ENCODE measurements at regions not wholly inside any gene's neighbourhood (a gene's known extent, or its start where the extent isn't known, plus 50 kb on each side); places are given as distances from the start of the nearest gene placed in this dataset.

- TF ChIP-seq IKZF3 (tag by site-specific recombination; IDR thresholded peaks at IDR 0.05) (0 out of 2 replicates have a peak, but pooled peaks have one; percentile 28), ZNF473 (tag by site-specific recombination; IDR thresholded peaks at IDR 0.05) (no peak), ZNF280D (tag by site-specific recombination; IDR thresholded peaks at IDR 0.05) (no peak), ZNF404 (tag by site-specific recombination; IDR thresholded peaks at IDR 0.05) (no peak), MEIS1 (CRISPR knock-in tag; IDR thresholded peaks at IDR 0.05; ENCODE audit: borderline replicate concordance) (no peak), ZXDB (tag by site-specific recombination; IDR thresholded peaks at IDR 0.05) (peak; percentile 44; the same call in 1 of the 2 replicates), ZNF423 (tag by site-specific recombination; IDR thresholded peaks at IDR 0.05) (no peak), KLF8 (tag by site-specific recombination; IDR thresholded peaks at IDR 0.05) (peak; percentile 54; the same call in 1 of the 2 replicates), OSR2 (tag by site-specific recombination; IDR thresholded peaks at IDR 0.05) (peak; percentile 66; the same call in 1 of the 2 replicates), ZNF132 (tag by site-specific recombination; IDR thresholded peaks at IDR 0.05; ENCODE audit: borderline replicate concordance) (no peak), TSHZ1 (tag by site-specific recombination; IDR thresholded peaks at IDR 0.05; ENCODE audit: borderline replicate concordance) (0 out of 2 replicates have a peak, but pooled peaks have one; percentile 42), ZNF610 (tag by site-specific recombination; IDR thresholded peaks at IDR 0.05; ENCODE audit: borderline replicate concordance) (no peak), ZNF174 (tag by site-specific recombination; IDR thresholded peaks at IDR 0.05) (no peak), KLF16 (tag by site-specific recombination; IDR thresholded peaks at IDR 0.05) (no peak), GFI1B (tag by site-specific recombination; IDR thresholded peaks at IDR 0.05) (no peak), ZNF10 (tag by site-specific recombination; IDR thresholded peaks at IDR 0.05) (0 out of 2 replicates have a peak, but pooled peaks have one; percentile 37), ZNF37A (tag by site-specific recombination; IDR thresholded peaks at IDR 0.05) (no peak), ZNF24 (tag by site-specific recombination; IDR thresholded peaks at IDR 0.05) (0 out of 2 replicates have a peak, but pooled peaks have one; percentile 22), TCF7L2 (IDR thresholded peaks at IDR 0.05; ENCODE audit: borderline replicate concordance, low read depth, low read length) (peak; percentile 64; the same call in 1 of the 2 replicates), ZNF843 (tag by site-specific recombination; IDR thresholded peaks at IDR 0.05) (peak; percentile 68)
Observed at GRCh38 chr7:81638198-81638597, 131.6 kb downstream of the HGF start (continued).

GRCh38 chr7:81637534-81637933 is 132.3 kb downstream of the HGF start:
- TF ChIP-seq ZEB2 (tag by site-specific recombination; IDR thresholded peaks at IDR 0.05) (no peak), ZNF707 (tag by site-specific recombination; IDR thresholded peaks at IDR 0.05) (no peak), ZNF114 (tag by site-specific recombination; IDR thresholded peaks at IDR 0.05) (no peak), REPIN1 (tag by site-specific recombination; IDR thresholded peaks at IDR 0.05; ENCODE audit: low read depth) (no peak), HOXC10 (CRISPR knock-in tag; IDR thresholded peaks at IDR 0.05) (no peak), ZNF426 (tag by site-specific recombination; IDR thresholded peaks at IDR 0.05) (no peak), ZNF692 (tag by site-specific recombination; IDR thresholded peaks at IDR 0.05) (no peak), ZNF350 (tag by site-specific recombination; IDR thresholded peaks at IDR 0.05) (no peak), ZNF670 (tag by site-specific recombination; IDR thresholded peaks at IDR 0.05; ENCODE audit: low read depth) (no peak), SCRT2 (tag by site-specific recombination; IDR thresholded peaks at IDR 0.05) (no peak), ZNF473 (tag by site-specific recombination; IDR thresholded peaks at IDR 0.05) (no peak), ZNF138 (tag by site-specific recombination; IDR thresholded peaks at IDR 0.05; ENCODE audit: borderline replicate concordance) (no peak), ZNF248 (tag by site-specific recombination; IDR thresholded peaks at IDR 0.05) (no peak)
- Histone ChIP-seq H3K9me3 (ENCODE audit: control insufficient read depth, insufficient read depth, low read depth, low read length) (no peaks in the 10 kb centered on the region), H3K4me3 (ENCODE audit: low read depth, low read length) (no peak overlapping the region), H3K27ac (ENCODE audit: extremely low read depth, low read depth, low read length) (no peak overlapping the region), H3K36me3 (ENCODE audit: control insufficient read depth in 2 of 2, insufficient read depth in 1 of 2, low read length in 2 of 2) (no peaks in the 10 kb centered on the region), H3K4me1 (ENCODE audit: control insufficient read depth, insufficient read depth, low read length) (peaks cover 12% of the 10 kb centered on the region; the same call in 1 of the 2 replicates)
- CTCF ChIA-PET = no interaction called here
- POLR2A ChIA-PET = no interaction called here
